Thymus (tissue), 11 donors: ENCODE measurements at regions not wholly inside any gene's neighbourhood (a gene's known extent, or its start where the extent isn't known, plus 50 kb on each side); places are given as distances from the start of the nearest gene placed in this dataset.

Experiments used
- DNase-seq, 9 donors: peaks; one replicate each; pipeline ENCODE4 v3.0.0-alpha.2; 2013; ENCODE audit warnings: low spot score in 9 of 9, low read depth in 6 of 9, missing footprints in 1 of 9
- H3K27ac ChIP-seq, 2 donors: one replicate each; pipeline ENCODE4 v1.5.1; 2013; ENCODE audit warnings: control low read depth in 1 of 2, low read depth in 1 of 2, low read length in 1 of 2, mild to moderate bottlenecking in 1 of 2, moderate library complexity in 1 of 2
- H3K27me3 ChIP-seq, 2 donors: one replicate each; pipeline ENCODE4 v1.5.1; 2013; ENCODE audit warnings: low read length in 1 of 2; ENCODE audit not compliant: control insufficient read depth in 2 of 2, insufficient read depth in 1 of 2
- H3K36me3 ChIP-seq, 2 donors: one replicate each; pipeline ENCODE4 v1.5.1; 2013; ENCODE audit warnings: low read length in 1 of 2, mild to moderate bottlenecking in 1 of 2, moderate library complexity in 1 of 2; ENCODE audit not compliant: control insufficient read depth in 2 of 2, insufficient read depth in 2 of 2
- H3K4me1 ChIP-seq, 2 donors: one replicate each; pipeline ENCODE4 v1.5.1; 2013; ENCODE audit warnings: low read length in 2 of 2; ENCODE audit not compliant: control insufficient read depth in 2 of 2, insufficient read depth in 2 of 2
- H3K4me3 ChIP-seq, 2 donors: one replicate each; pipeline ENCODE4 v1.5.1; 2013; ENCODE audit warnings: low read length in 2 of 2, control low read depth in 1 of 2, mild to moderate bottlenecking in 1 of 2
- H3K9me3 ChIP-seq, 2 donors: one replicate each; pipeline ENCODE4 v1.5.1; 2013; ENCODE audit warnings: low read length in 1 of 2, mild to moderate bottlenecking in 1 of 2; ENCODE audit not compliant: control insufficient read depth in 2 of 2, insufficient read depth in 1 of 2
- WGBS: extraction: QIAGEN DNeasy Blood & Tissue Kit; methylation state at CpG from one replicate; pipeline ENCODE4 v1.1.7; 2013; 5-methylcytosine and 5-hydroxymethylcytosine counted together
- donor health status: healthy.

DNA sequence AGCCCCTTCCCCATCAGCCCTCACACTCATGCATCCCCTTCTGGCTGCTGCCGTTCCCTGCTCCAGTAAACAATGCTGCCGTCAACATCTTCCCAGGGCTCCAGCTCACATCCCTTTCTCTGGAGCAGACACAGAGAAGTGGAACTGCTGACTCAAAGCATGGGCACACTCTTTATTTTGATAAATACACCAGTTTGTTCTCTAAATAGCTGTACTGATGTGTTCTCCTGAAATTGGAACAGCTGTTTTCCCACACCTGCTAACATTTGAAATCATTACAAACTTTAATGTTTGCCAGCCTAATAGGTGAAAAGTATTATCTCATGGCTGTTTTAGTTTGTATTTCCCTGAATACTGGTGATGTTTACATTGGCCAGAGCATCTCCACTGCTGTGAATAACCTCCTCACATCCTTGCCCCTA, 102.1 kb upstream of the NXT1 start:
- 96% methylated on average over 2 of the region's 2 CpGs for WGBS
- no peak for DNase-seq
- no peak overlapping the region for H3K27ac ChIP-seq

GRCh38 chr20:23246717-23247664, 103.6 kb upstream of the NXT1 start:
- Histone ChIP-seq H3K27me3 (peaks cover 0 to 2% of the 10 kb centered on the region in 2 donors), H3K27ac (peak overlapping the region in 1 of 2 donors; percentile 0), H3K4me3 (no peak overlapping the region), H3K36me3 (no peaks in the 10 kb centered on the region), H3K4me1 (no peaks in the 10 kb centered on the region), H3K9me3 (no peaks in the 10 kb centered on the region)
- WGBS, result 90% methylated on average over 21 of the region's 21 CpGs
- no peak for DNase-seq

More for the DNA sequence above, 102.1 kb upstream of the NXT1 start:
- Histone ChIP-seq H3K9me3 (no peaks in the 10 kb centered on the region), H3K27me3 (peaks cover 0 to 2% of the 10 kb centered on the region in 2 donors), H3K4me3 (no peak overlapping the region), H3K4me1 (no peaks in the 10 kb centered on the region), H3K36me3 (no peaks in the 10 kb centered on the region)

DNA sequence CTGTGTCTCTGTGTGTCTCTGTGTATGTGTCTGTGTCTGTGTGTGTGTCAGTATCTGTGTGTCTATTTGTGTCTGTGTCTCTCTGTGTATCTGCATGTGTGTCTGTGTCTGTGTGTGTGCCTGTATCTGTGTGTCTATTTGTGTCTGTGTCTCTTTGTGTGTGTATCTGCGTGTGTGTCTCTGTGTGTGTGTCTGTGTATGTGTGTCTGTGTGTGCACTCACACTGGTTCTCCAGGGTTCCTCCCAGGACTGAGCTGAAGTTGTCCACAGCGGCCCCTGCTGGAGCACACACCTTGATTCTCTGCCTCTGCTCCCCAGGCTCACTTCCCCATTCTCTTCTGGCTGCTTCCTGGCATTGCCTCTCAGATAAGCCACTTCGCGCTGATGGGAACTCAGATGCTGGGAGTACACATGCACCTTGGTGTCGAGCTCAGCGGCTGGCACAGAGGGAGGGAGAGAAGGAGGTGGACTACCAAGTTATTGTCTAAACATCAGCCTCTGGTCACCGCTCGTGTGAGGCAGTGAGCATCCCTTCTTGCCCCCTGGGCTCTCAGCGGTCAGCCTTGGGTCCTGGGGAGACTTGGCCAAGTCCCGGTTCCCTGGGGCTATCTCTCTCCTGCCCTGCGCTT, 104.9 kb upstream of the NXT1 start:
- Histone ChIP-seq H3K36me3 (no peaks in the 10 kb centered on the region), H3K9me3 (no peaks in the 10 kb centered on the region), H3K27ac (no peak overlapping the region), H3K4me1 (no peaks in the 10 kb centered on the region), H3K27me3 (peaks cover 0 to 2% of the 10 kb centered on the region in 2 donors), H3K4me3 (no peak overlapping the region)
- 40% methylated on average over 11 of the region's 11 CpGs for WGBS
- peak in 8 of 9 donors; percentile 18 to 64 (median 24) for DNase-seq

DNA sequence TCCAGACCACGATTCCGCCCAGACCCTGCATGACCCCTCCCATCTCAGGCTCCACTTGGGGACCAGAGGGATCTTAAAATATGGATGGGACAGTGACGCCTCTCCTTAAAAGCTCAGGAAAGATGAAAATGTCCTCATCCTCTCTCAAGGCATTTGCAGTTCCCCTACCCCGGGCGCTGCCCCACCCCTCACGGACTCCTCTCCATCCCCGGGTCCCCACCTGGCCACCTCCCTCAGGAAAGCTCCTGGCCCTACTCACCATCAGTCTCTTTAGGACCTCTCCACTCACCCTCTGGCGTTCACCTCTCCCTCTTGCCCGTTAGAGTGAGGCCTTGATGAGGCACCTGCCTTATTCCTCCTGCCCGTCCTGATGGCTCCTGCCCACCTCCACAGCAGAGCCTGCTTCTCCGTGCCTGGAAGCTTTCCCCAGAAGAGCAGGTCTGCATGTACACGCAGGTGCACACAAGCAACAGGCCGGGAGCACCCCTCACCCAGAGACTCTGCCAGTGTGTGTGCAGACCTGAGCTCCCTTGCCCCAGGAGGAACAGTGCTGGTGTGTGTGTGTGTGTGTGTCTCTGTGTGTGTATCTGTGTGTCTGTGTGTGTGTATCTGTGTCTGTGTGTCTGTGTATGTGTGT, 105.6 kb upstream of the NXT1 start:
- Histone ChIP-seq H3K27ac (no peak overlapping the region), H3K27me3 (peaks cover 0 to 2% of the 10 kb centered on the region in 2 donors), H3K9me3 (no peaks in the 10 kb centered on the region), H3K4me3 (no peak overlapping the region), H3K36me3 (no peaks in the 10 kb centered on the region), H3K4me1 (no peaks in the 10 kb centered on the region)
- 94% methylated on average over 13 of the region's 13 CpGs for whole genome bisulfite sequencing
- DNase-seq, result no peak

- 96% methylated on average over 27 of the region's 27 CpGs for WGBS
- no peaks in the 10 kb centered on the region for H3K9me3 ChIP-seq
- H3K36me3 ChIP-seq, result no peaks in the 10 kb centered on the region
- H3K27ac ChIP-seq, result no peak overlapping the region
- H3K27me3 ChIP-seq, result peaks cover 0 to 2% of the 10 kb centered on the region in 2 donors
- DNase-seq, result no peak
- no peak overlapping the region for H3K4me3 ChIP-seq
- H3K4me1 ChIP-seq, result no peaks in the 10 kb centered on the region
Observed at GRCh38 chr20:23244156-23244915, 106.3 kb upstream of the NXT1 start.

DNA sequence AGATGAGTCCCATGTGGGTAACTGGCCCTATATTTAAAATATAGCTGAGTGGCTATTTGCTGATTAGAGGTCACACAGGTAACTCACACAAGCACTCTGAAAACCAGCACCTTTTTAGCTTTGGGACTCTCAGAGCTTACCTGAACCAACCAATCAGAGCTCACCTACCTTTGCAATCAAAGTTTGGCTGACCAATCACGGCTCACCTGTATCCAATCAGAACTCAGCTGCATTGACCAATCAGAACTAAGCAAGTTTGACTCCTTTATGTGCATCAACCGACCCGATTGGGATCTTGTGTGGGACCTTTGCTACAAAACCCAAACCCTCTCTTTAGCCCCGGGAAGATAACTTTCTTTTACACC, 106.8 kb upstream of the NXT1 start:
- WGBS, result 95% methylated on average over 4 of the region's 4 CpGs
- no peak for DNase-seq
- H3K4me1 ChIP-seq, result no peaks in the 10 kb centered on the region
- H3K9me3 ChIP-seq, result no peaks in the 10 kb centered on the region
- H3K4me3 ChIP-seq, result no peak overlapping the region
- H3K36me3 ChIP-seq, result no peaks in the 10 kb centered on the region
- H3K27me3 ChIP-seq, result peaks cover 0 to 2% of the 10 kb centered on the region in 2 donors
- no peak overlapping the region for H3K27ac ChIP-seq

GRCh38 chr20:23242556-23243180, 107.9 kb upstream of the NXT1 start:
- 90% methylated on average over 5 of the region's 5 CpGs for WGBS
- Histone ChIP-seq H3K4me3 (no peak overlapping the region), H3K4me1 (no peaks in the 10 kb centered on the region), H3K27ac (no peak overlapping the region), H3K27me3 (peaks cover 0 to 1% of the 10 kb centered on the region in 2 donors), H3K9me3 (no peaks in the 10 kb centered on the region), H3K36me3 (no peaks in the 10 kb centered on the region)
- DNase-seq, result no peak

- Histone ChIP-seq H3K9me3 (no peaks in the 10 kb centered on the region), H3K27me3 (no peaks in the 10 kb centered on the region), H3K27ac (no peak overlapping the region), H3K4me1 (no peaks in the 10 kb centered on the region), H3K4me3 (no peak overlapping the region), H3K36me3 (no peaks in the 10 kb centered on the region)
- 95% methylated on average over 2 of the region's 2 CpGs for WGBS
- DNase-seq, result no peak
Observed at GRCh38 chr20:23242104-23242503, 108.5 kb upstream of the NXT1 start.
